ENCODE measurements at regions not wholly inside any gene's neighbourhood (a gene's known extent, or its start where the extent isn't known, plus 50 kb on each side); places are given as distances from the start of the nearest gene placed in this dataset.

GRCh38 chr2:193556766-193557470, 1362.2 kb upstream of the TMEFF2 start:
- Histone ChIP-seq H3K27ac (no peak overlapping the region), H3K27me3 (no peaks in the 10 kb centered on the region), H3K4me3 (no peak overlapping the region), H3K9me3 (no peaks in the 10 kb centered on the region), H3K36me3 (no peaks in the 10 kb centered on the region), H3K4me1 (no peaks in the 10 kb centered on the region)
- no peak for TF ChIP-seq EP300 (IDR thresholded peaks at IDR 0.05)
- TF ChIP-seq POLR2A (IDR thresholded peaks at IDR 0.05), result no peak
- no peak for TF ChIP-seq POLR2AphosphoS5 (IDR thresholded peaks at IDR 0.05)
- TF ChIP-seq CTCF (IDR thresholded peaks at IDR 0.05), result no peak
- 71 to 85% methylated on average over 1 of the region's 1 CpG for WGBS, 2 donors
- DNase-seq, result no peak
- intact Hi-C loops (cut with DNase I), result no loop called here

GRCh38 chr2:193549661-193550060, 1354.9 kb upstream of the TMEFF2 start:
- TF ChIP-seq POLR2A (IDR thresholded peaks at IDR 0.05), result no peak
- TF ChIP-seq POLR2AphosphoS5 (IDR thresholded peaks at IDR 0.05), result no peak
- no peak for TF ChIP-seq CTCF (IDR thresholded peaks at IDR 0.05)
- no peak for TF ChIP-seq EP300 (IDR thresholded peaks at IDR 0.05)
- peaks cover 0 to 4% (median 0%) of the 10 kb centered on the region in 4 donors for H3K9me3 ChIP-seq
- H3K36me3 ChIP-seq, result no peaks in the 10 kb centered on the region
- intact Hi-C loops (cut with DNase I), result no loop called here
- no peak overlapping the region for H3K4me3 ChIP-seq
- no peak for DNase-seq
- no peak overlapping the region for H3K27ac ChIP-seq
- H3K27me3 ChIP-seq, result no peaks in the 10 kb centered on the region
- no peaks in the 10 kb centered on the region for H3K4me1 ChIP-seq

- Histone ChIP-seq H3K4me1 (no peaks in the 10 kb centered on the region), H3K9me3 (no peaks in the 10 kb centered on the region), H3K36me3 (no peaks in the 10 kb centered on the region), H3K4me3 (no peak overlapping the region), H3K27ac (no peak overlapping the region), H3K27me3 (no peaks in the 10 kb centered on the region)
- intact Hi-C loops (cut with DNase I), result no loop called here
- no peak for TF ChIP-seq EP300 (IDR thresholded peaks at IDR 0.05)
- no peak for TF ChIP-seq POLR2A (IDR thresholded peaks at IDR 0.05)
- no peak for TF ChIP-seq CTCF (IDR thresholded peaks at IDR 0.05)
- TF ChIP-seq POLR2AphosphoS5 (IDR thresholded peaks at IDR 0.05), result no peak
- DNase-seq, result no peak
- WGBS, 2 donors, result 64 to 70% methylated on average over 3 of the region's 3 CpGs
Observed at GRCh38 chr2:193542762-193543161, 1348.0 kb upstream of the TMEFF2 start.

GRCh38 chr2:193539188-193539587, 1344.5 kb upstream of the TMEFF2 start:
- no peak overlapping the region for H3K4me3 ChIP-seq

More at GRCh38 chr2:193539188-193539587, 1344.5 kb upstream of the TMEFF2 start:
- H3K36me3 ChIP-seq, result no peaks in the 10 kb centered on the region
- TF ChIP-seq CTCF (IDR thresholded peaks at IDR 0.05) (no peak), POLR2AphosphoS5 (IDR thresholded peaks at IDR 0.05) (no peak)
- no peaks in the 10 kb centered on the region for H3K4me1 ChIP-seq
- no peaks in the 10 kb centered on the region for H3K27me3 ChIP-seq
- DNase-seq, result no peak
- no peaks in the 10 kb centered on the region for H3K9me3 ChIP-seq
- H3K27ac ChIP-seq, result no peak overlapping the region
- intact Hi-C loops (cut with DNase I), result no loop called here

Measured in sigmoid colon (tissue), 6 donors.